Iris pigment epithelial cell (primary cell): ENCODE measurements at regions not wholly inside any gene's neighbourhood (a gene's known extent, or its start where the extent isn't known, plus 50 kb on each side); places are given as distances from the start of the nearest gene placed in this dataset.

Source experiments
- DNase-seq: peaks from one replicate; pipeline ENCODE4 v3.0.0-alpha.2; 2011; ENCODE audit warnings: low read depth

DNA sequence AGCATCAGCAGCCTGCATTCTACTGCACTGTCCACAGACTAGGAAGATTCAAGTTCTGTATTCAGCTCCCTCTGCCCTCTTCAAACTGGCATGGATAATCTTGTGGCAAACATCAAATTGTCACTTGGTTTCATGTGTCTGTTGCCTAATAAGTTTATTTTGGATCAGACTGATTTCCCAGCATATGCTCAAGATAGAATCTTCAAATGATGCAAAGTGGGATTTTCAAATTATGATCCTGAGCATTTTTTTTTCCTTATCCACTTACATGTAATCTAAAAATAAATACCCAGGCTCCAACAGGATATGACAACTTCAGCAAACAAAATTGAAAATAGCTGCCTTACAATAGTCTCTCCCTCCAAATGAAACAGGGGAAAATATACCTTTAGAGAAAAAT, 160.9 kb upstream of the VRK2 start:
- no peak for DNase-seq

GRCh38 chr2:57886161-57886786, 160.3 kb upstream of the VRK2 start:
- no peak for DNase-seq

GRCh38 chr2:57888463-57888862, 158.1 kb upstream of the VRK2 start:
- DNase-seq = no peak

DNA sequence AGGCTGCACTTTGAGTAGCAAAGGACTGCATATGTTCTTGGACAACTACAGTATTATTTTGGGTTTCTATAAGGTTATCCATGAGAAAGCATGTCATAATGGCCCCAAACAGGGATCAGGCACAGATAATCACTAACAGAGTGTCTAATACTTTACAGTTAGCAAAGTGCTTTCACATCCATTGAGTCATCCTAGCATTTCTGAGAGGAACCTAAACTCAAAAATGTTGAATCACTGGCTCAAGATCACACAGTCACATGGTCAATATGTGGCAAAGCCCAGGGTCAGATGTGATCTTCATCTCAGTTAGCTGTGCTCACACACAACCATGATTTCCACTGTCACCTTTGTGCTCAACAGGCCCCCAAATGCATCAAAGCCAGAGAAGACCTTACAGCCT, 156.1 kb upstream of the VRK2 start:
- DNase-seq = peak; percentile 30

- no peak for DNase-seq
Measured at GRCh38 chr2:57891086-57891712, 155.4 kb upstream of the VRK2 start.

GRCh38 chr2:57892920-57893319, 153.7 kb upstream of the VRK2 start:
- DNase-seq = no peak

DNA sequence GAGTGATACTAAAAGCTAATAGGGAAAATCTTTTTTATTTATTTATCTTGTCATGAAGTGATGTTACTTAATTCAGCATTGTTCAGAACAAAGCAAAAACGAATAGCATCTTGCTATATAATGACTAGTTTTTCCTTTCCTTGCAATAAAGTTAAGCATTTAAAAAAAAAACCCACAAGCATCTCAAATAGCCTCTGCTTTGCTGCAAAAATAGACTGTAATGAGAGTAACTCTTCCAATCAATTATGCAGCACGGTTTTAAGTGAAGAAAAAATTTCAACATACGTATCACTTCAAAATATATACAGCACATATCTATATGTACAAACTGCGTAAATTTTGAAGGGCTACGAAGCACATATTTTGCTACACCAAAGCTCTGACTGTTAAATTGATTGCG, 153.3 kb upstream of the VRK2 start:
- DNase-seq = no peak

DNA sequence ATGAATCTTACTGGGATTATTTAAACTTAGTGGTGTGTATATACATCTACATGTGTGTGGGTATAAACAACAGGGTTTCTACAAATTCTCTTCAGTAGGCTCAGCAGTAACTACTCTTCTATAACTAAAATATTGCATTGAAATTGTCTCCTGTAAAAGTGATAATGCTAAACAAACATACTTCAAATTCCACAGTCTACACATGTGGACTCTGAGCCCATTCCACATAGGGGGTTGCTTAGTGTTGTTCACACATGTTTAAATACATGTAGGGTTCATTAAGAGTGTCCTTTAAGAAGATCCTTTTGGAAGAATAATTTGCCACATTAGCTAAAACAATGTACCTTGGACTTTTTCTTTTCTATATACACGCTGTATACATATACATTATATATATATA, 152.8 kb upstream of the VRK2 start:
- DNase-seq = no peak

- DNase-seq = no peak
Measured at GRCh38 chr2:57894381-57894780, 152.2 kb upstream of the VRK2 start.

- DNase-seq = no peak
Measured at GRCh38 chr2:57897920-57898319, 148.7 kb upstream of the VRK2 start.

DNA sequence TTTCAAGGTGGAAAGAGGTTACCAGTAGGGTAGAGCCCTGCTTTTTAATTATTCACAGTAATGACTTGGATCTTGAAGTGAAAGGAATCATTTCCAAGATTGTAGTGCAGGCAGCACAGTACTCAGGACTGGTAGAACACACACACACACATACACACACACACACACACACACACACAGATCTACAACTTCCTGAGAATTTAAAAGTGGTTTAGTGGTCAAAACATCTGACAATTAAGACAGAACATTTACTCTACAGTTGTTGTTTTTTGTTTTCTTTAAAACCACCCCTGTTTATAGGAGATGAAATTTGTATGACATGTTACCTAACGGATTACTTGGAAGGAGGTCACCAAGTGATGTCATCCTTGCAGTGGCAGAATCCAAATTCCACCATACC, 146.7 kb upstream of the VRK2 start:
- no peak for DNase-seq

DNA sequence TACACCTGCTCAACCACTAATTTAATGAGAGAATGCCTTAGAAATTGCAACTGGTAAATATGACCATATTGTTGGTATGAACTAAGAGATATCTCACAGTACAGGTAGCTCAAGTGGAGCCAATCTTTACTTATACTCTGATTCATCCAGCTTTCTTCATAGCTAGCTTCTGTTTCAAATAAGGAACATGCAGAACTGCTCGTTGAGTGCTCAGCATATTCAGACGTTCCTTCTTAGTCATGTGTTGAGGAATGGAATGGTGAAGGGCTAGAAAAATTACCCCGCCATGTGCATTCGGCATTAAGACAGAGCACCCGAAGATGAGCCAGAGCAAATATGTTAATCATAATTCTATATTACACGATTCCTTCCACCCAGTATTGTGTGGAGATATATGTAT, 144.0 kb upstream of the VRK2 start:
- no peak for DNase-seq

GRCh38 chr2:57906152-57906732, 140.4 kb upstream of the VRK2 start:
- DNase-seq = peak; percentile 64

DNA sequence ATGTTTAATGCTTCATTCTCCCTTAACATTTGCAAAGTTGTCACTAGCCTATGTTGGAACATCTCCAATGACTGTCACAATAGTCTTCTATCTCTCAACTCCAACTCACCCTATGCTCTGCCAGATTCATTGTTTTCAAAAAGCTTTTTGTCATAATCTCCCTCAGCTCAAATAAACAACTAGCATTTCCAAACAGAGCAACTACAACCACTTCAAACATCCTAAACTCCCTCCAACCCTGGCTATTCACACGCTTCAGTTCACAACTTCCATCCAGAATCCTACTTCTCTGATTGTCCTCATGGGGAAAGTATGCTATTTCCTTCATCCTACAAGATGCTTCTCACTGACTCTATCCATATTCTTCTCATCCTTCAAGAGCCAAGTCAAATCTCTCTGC, 139.2 kb upstream of the VRK2 start:
- no peak for DNase-seq

DNA sequence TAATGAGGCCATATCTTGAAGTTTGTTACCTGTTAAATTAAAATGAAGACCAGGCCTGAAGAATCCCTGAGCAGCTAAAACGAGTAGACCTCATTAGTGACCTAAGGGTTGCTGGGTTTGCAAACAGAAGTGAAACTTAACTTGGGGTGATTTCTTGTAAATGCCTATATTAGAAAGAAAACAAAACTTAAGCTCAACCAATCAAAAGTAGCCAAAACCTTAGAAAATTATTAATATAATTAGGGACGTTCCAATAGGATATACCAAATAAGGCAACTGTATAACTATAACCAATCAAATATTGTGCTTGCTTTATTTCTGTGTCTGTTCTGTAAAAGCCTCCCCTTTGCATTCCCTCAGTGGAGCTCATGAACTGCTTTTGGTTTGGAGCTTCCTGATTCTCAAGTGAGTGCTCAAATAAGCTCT, 137.9 kb upstream of the VRK2 start:
- DNase-seq = no peak

- DNase-seq = no peak
Measured at GRCh38 chr2:57918126-57918525, 128.5 kb upstream of the VRK2 start.

GRCh38 chr2:57920342-57920939, 126.2 kb upstream of the VRK2 start:
- no peak for DNase-seq

- DNase-seq = no peak
Measured at GRCh38 chr2:57934659-57935058, 111.9 kb upstream of the VRK2 start.

DNA sequence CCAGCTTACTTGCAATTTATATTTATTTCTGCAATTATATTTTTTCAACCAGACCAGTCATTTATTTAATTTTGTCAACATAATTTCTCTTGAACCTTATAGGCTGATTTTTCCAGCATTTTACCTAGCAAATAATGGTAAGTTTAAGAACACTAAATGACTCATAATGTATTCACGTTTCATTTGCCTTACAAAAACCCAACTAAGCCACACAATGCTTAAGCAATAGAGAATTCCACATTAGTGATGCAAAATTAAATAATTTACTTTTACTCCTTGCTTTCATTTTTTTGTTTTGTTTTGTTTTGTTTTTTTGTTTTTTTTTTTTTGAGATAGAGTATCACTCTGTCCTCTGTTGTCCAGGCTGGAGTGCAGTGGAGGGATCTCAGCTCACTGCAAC, 110.4 kb upstream of the VRK2 start:
- DNase-seq = peak; percentile 37

DNA sequence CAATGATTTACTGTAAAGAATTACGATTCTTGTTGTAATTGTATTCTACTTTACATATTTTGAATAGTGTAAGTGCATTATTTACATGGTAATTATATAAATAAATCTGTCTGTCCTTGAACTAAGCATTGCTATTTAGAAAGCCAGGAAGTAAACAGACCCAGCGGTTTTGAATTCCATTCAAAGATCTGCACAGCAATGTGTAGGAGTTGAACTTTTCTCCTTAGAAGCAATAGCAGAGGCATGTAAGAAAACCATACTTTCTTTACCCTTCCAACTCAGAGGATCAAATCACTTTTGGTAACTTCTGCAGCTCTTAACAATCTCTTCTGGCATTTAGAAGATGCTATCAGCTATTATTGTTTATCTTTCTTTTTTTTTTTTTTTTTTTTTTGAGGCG, 109.2 kb upstream of the VRK2 start:
- DNase-seq = peak; percentile 37

GRCh38 chr2:57941816-57942215, 104.8 kb upstream of the VRK2 start:
- no peak for DNase-seq

GRCh38 chr2:57943315-57943714, 103.3 kb upstream of the VRK2 start:
- DNase-seq = peak; percentile 37

- no peak for DNase-seq
Measured at GRCh38 chr2:57947398-57947797, 99.2 kb upstream of the VRK2 start.
